ENCODE measurements at regions not wholly inside any gene's neighbourhood (a gene's known extent, or its start where the extent isn't known, plus 50 kb on each side); places are given as distances from the start of the nearest gene placed in this dataset.

- Histone ChIP-seq H3K27ac (no peak overlapping the region), H3K9me3 (no peaks in the 10 kb centered on the region), H3K4me1 (no peaks in the 10 kb centered on the region), H3K36me3 (no peaks in the 10 kb centered on the region), H3K27me3 (peaks cover 0 to 9% of the 10 kb centered on the region in 2 donors), H3K4me3 (no peak overlapping the region)
- TF ChIP-seq CTCF (IDR thresholded peaks at IDR 0.05) = no peak
- no peak for ATAC-seq
- no peak for DNase-seq
- intact Hi-C loops (cut with DNase I) = no loop called here
These were observed 66.5 kb upstream of the NRBF2 start for GRCh38 chr10:63066606-63067005.

- H3K36me3 ChIP-seq = no peaks in the 10 kb centered on the region
- TF ChIP-seq CTCF (IDR thresholded peaks at IDR 0.05) = no peak
- no peaks in the 10 kb centered on the region for H3K27me3 ChIP-seq
- no peaks in the 10 kb centered on the region for H3K9me3 ChIP-seq
- no peaks in the 10 kb centered on the region for H3K4me1 ChIP-seq
- DNase-seq = no peak
- intact Hi-C loops (cut with DNase I) = no loop called here
- no peak overlapping the region for H3K4me3 ChIP-seq
- no peak overlapping the region for H3K27ac ChIP-seq
- ATAC-seq = no peak
These were observed 68.4 kb upstream of the NRBF2 start for GRCh38 chr10:63064706-63065105.

DNA sequence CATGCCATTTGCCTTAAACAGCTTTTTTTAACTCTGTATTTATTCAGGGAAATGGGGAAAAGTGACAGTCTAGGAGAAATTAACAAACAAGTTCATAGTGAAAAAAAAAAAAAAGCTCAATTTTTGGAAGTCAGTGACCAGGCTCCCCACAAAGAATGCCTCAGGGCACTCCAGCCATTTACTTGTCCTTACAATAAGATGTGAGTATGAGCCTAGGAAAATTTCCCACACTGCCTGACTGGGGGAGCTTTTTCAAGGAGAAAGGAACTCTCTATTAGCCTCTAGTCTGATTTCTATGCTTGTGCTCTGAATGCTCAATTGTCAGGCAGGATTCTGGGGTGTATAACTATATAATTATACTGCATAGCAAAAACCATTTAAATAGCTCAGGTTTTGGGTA, 74.9 kb upstream of the NRBF2 start:
- ATAC-seq (no peak), DNase-seq (no peak)
- no peaks in the 10 kb centered on the region for H3K27me3 ChIP-seq
- TF ChIP-seq CTCF (IDR thresholded peaks at IDR 0.05) = no peak
- no peak overlapping the region for H3K27ac ChIP-seq
- no peaks in the 10 kb centered on the region for H3K9me3 ChIP-seq
- H3K4me3 ChIP-seq = no peak overlapping the region
- H3K36me3 ChIP-seq = no peaks in the 10 kb centered on the region
- no peaks in the 10 kb centered on the region for H3K4me1 ChIP-seq
- intact Hi-C loops (cut with DNase I) = no loop called here

- Histone ChIP-seq H3K27me3 (no peaks in the 10 kb centered on the region), H3K9me3 (no peaks in the 10 kb centered on the region), H3K36me3 (no peaks in the 10 kb centered on the region), H3K27ac (no peak overlapping the region), H3K4me1 (no peaks in the 10 kb centered on the region), H3K4me3 (no peak overlapping the region)
- ATAC-seq = no peak
- no peak for TF ChIP-seq CTCF (IDR thresholded peaks at IDR 0.05)
- intact Hi-C loops (cut with DNase I) = no loop called here
- DNase-seq = no peak
These were observed 75.6 kb upstream of the NRBF2 start for GRCh38 chr10:63057509-63057908.

DNA sequence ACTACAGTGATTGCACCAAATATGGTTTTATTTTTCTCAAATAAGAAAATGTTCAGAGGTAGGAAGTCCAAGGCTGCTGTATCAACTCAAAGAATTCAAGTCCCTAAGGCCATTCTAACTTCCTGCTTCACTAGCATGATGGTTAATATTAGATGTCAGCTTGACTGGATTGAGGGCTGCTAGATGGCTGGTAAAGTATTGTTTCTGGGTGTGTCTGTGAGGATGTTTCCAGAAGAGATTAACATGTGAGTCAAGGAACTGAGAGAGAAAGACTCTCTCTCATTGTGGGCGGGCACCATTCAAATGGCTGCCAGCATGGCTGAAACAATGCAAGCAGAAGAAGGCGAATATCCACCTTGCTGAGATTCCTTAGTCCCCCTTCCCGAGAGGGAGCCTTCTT, 77.4 kb upstream of the NRBF2 start:
- Histone ChIP-seq H3K36me3 (no peaks in the 10 kb centered on the region), H3K4me1 (no peaks in the 10 kb centered on the region), H3K27ac (no peak overlapping the region), H3K4me3 (no peak overlapping the region), H3K9me3 (no peaks in the 10 kb centered on the region), H3K27me3 (no peaks in the 10 kb centered on the region)
- intact Hi-C loops (cut with DNase I) = no loop called here
- no peak for ATAC-seq
- no peak for DNase-seq
- TF ChIP-seq CTCF (IDR thresholded peaks at IDR 0.05) = no peak
